Activated naive CD8-positive, alpha-beta T cell treated with anti-CD3 and anti-CD28 coated beads, Interleukin-2, amount 50 U/mL, for 24 hours (primary cell): ENCODE measurements at regions not wholly inside any gene's neighbourhood (a gene's known extent, or its start where the extent isn't known, plus 50 kb on each side); places are given as distances from the start of the nearest gene placed in this dataset.

Experiments
- ATAC-seq: fragments of 150-1000 bp; cut with Tn5 transposase; one replicate; pipeline ENCODE4 v1.10.0; 2021
- DNase-seq: peaks from one replicate; pipeline ENCODE4 v3.0.0; 2021
- H3K27ac Mint-ChIP-seq: one replicate; pipeline ENCODE4 v1.8.0; 2021; ENCODE audit warnings: mild to moderate bottlenecking, mixed read lengths
- H3K27me3 Mint-ChIP-seq: one replicate; pipeline ENCODE4 v1.8.0; 2021; ENCODE audit warnings: mixed read lengths
- H3K36me3 Mint-ChIP-seq: one replicate; pipeline ENCODE4 v1.8.0; 2021; ENCODE audit warnings: low read depth, mixed read lengths
- H3K4me1 Mint-ChIP-seq: one replicate; pipeline ENCODE4 v1.8.0; 2021; ENCODE audit warnings: mixed read lengths
- H3K4me3 Mint-ChIP-seq: one replicate; pipeline ENCODE4 v1.8.0; 2021; ENCODE audit warnings: mild to moderate bottlenecking, moderate library complexity, mixed read lengths
- H3K9me3 Mint-ChIP-seq: one replicate; pipeline ENCODE4 v1.8.0; 2021; ENCODE audit warnings: mixed read lengths

GRCh38 chr5:168047043-168047668, 244.3 kb upstream of the WWC1 start:
- Mint-ChIP-seq H3K27ac (no peak overlapping the region), H3K4me3 (no peak overlapping the region), H3K27me3 (no peaks in the 10 kb centered on the region), H3K36me3 (no peaks in the 10 kb centered on the region), H3K9me3 (no peaks in the 10 kb centered on the region), H3K4me1 (no peaks in the 10 kb centered on the region)
- ATAC-seq = no peak
- peak; percentile 3 for DNase-seq

- H3K36me3 Mint-ChIP-seq = no peaks in the 10 kb centered on the region
- ATAC-seq (no peak), DNase-seq (no peak)
- no peak overlapping the region for H3K27ac Mint-ChIP-seq
- no peaks in the 10 kb centered on the region for H3K27me3 Mint-ChIP-seq
- H3K9me3 Mint-ChIP-seq = no peaks in the 10 kb centered on the region
- H3K4me3 Mint-ChIP-seq = no peak overlapping the region
- H3K4me1 Mint-ChIP-seq = no peaks in the 10 kb centered on the region
Observed at GRCh38 chr5:168047669-168048111, 243.8 kb upstream of the WWC1 start.

- ATAC-seq = no peak
- no peak for DNase-seq
- H3K27ac Mint-ChIP-seq = no peak overlapping the region
- no peaks in the 10 kb centered on the region for H3K27me3 Mint-ChIP-seq
- no peaks in the 10 kb centered on the region for H3K9me3 Mint-ChIP-seq
- no peaks in the 10 kb centered on the region for H3K4me1 Mint-ChIP-seq
- H3K36me3 Mint-ChIP-seq = no peaks in the 10 kb centered on the region
- no peak overlapping the region for H3K4me3 Mint-ChIP-seq
Observed at GRCh38 chr5:168048486-168048885, 243.0 kb upstream of the WWC1 start.

- Mint-ChIP-seq H3K27me3 (no peaks in the 10 kb centered on the region), H3K36me3 (no peaks in the 10 kb centered on the region), H3K4me1 (no peaks in the 10 kb centered on the region), H3K27ac (no peak overlapping the region), H3K9me3 (peaks cover 5% of the 10 kb centered on the region), H3K4me3 (no peak overlapping the region)
- ATAC-seq = no peak
- no peak for DNase-seq
Observed at GRCh38 chr5:168052686-168053085, 238.8 kb upstream of the WWC1 start.

- Mint-ChIP-seq H3K4me3 (no peak overlapping the region), H3K27me3 (no peaks in the 10 kb centered on the region), H3K4me1 (no peaks in the 10 kb centered on the region), H3K36me3 (no peaks in the 10 kb centered on the region), H3K27ac (no peak overlapping the region), H3K9me3 (peaks cover 11% of the 10 kb centered on the region)
- ATAC-seq = no peak
- no peak for DNase-seq
Observed at GRCh38 chr5:168054091-168054490, 237.4 kb upstream of the WWC1 start.

GRCh38 chr5:168055141-168055683, 236.2 kb upstream of the WWC1 start:
- no peak for DNase-seq
- Mint-ChIP-seq H3K36me3 (no peaks in the 10 kb centered on the region), H3K4me3 (no peak overlapping the region), H3K27me3 (no peaks in the 10 kb centered on the region), H3K4me1 (no peaks in the 10 kb centered on the region), H3K27ac (no peak overlapping the region), H3K9me3 (peaks cover 11% of the 10 kb centered on the region)
- ATAC-seq = no peak

- Mint-ChIP-seq H3K36me3 (no peaks in the 10 kb centered on the region), H3K27ac (no peak overlapping the region), H3K9me3 (peaks cover 11% of the 10 kb centered on the region), H3K4me3 (no peak overlapping the region), H3K27me3 (no peaks in the 10 kb centered on the region), H3K4me1 (no peaks in the 10 kb centered on the region)
- ATAC-seq (no peak), DNase-seq (no peak)
Observed at GRCh38 chr5:168055961-168056360, 235.5 kb upstream of the WWC1 start.

GRCh38 chr5:168056499-168057182, 234.8 kb upstream of the WWC1 start:
- H3K4me3 Mint-ChIP-seq = no peak overlapping the region
- no peak for ATAC-seq
- peaks cover 11% of the 10 kb centered on the region for H3K9me3 Mint-ChIP-seq
- no peaks in the 10 kb centered on the region for H3K4me1 Mint-ChIP-seq
- no peak for DNase-seq
- no peak overlapping the region for H3K27ac Mint-ChIP-seq
- H3K36me3 Mint-ChIP-seq = no peaks in the 10 kb centered on the region
- no peaks in the 10 kb centered on the region for H3K27me3 Mint-ChIP-seq

GRCh38 chr5:168057905-168058304, 233.5 kb upstream of the WWC1 start:
- no peak overlapping the region for H3K27ac Mint-ChIP-seq
- peaks cover 11% of the 10 kb centered on the region for H3K9me3 Mint-ChIP-seq
- DNase-seq (no peak), ATAC-seq (no peak)
- no peaks in the 10 kb centered on the region for H3K4me1 Mint-ChIP-seq
- no peaks in the 10 kb centered on the region for H3K27me3 Mint-ChIP-seq
- no peaks in the 10 kb centered on the region for H3K36me3 Mint-ChIP-seq
- no peak overlapping the region for H3K4me3 Mint-ChIP-seq

- no peaks in the 10 kb centered on the region for H3K27me3 Mint-ChIP-seq
- no peak overlapping the region for H3K27ac Mint-ChIP-seq
- H3K4me3 Mint-ChIP-seq = no peak overlapping the region
- H3K4me1 Mint-ChIP-seq = no peaks in the 10 kb centered on the region
- peaks cover 11% of the 10 kb centered on the region for H3K9me3 Mint-ChIP-seq
- no peak for DNase-seq
- no peaks in the 10 kb centered on the region for H3K36me3 Mint-ChIP-seq
- no peak for ATAC-seq
Observed at GRCh38 chr5:168059131-168059530, 232.3 kb upstream of the WWC1 start.

- Mint-ChIP-seq H3K9me3 (peaks cover 10% of the 10 kb centered on the region), H3K36me3 (no peaks in the 10 kb centered on the region), H3K4me3 (no peak overlapping the region), H3K4me1 (no peaks in the 10 kb centered on the region), H3K27ac (no peak overlapping the region), H3K27me3 (no peaks in the 10 kb centered on the region)
- ATAC-seq (no peak), DNase-seq (no peak)
Observed at GRCh38 chr5:168062239-168062638, 229.2 kb upstream of the WWC1 start.

- Mint-ChIP-seq H3K4me1 (no peaks in the 10 kb centered on the region), H3K36me3 (no peaks in the 10 kb centered on the region), H3K27ac (no peak overlapping the region), H3K27me3 (peaks cover 3% of the 10 kb centered on the region), H3K9me3 (no peaks in the 10 kb centered on the region), H3K4me3 (no peak overlapping the region)
- DNase-seq (no peak), ATAC-seq (no peak)
Observed at GRCh38 chr5:168064457-168064856, 227.0 kb upstream of the WWC1 start.

- no peak for ATAC-seq
- no peak overlapping the region for H3K4me3 Mint-ChIP-seq
- H3K9me3 Mint-ChIP-seq = no peaks in the 10 kb centered on the region
Observed at GRCh38 chr5:168064933-168065622, 226.4 kb upstream of the WWC1 start.

GRCh38 chr5:168066536-168067208, 224.8 kb upstream of the WWC1 start:
- Mint-ChIP-seq H3K9me3 (no peaks in the 10 kb centered on the region), H3K27ac (no peak overlapping the region), H3K27me3 (peaks cover 3% of the 10 kb centered on the region), H3K36me3 (no peaks in the 10 kb centered on the region), H3K4me1 (no peaks in the 10 kb centered on the region), H3K4me3 (no peak overlapping the region)
- no peak for ATAC-seq
- no peak for DNase-seq

More at GRCh38 chr5:168064933-168065622, 226.4 kb upstream of the WWC1 start:
- no peak for DNase-seq
- Mint-ChIP-seq H3K4me1 (no peaks in the 10 kb centered on the region), H3K27ac (no peak overlapping the region), H3K36me3 (no peaks in the 10 kb centered on the region), H3K27me3 (peaks cover 3% of the 10 kb centered on the region)
